ENCODE measurements at regions not wholly inside any gene's neighbourhood (a gene's known extent, or its start where the extent isn't known, plus 50 kb on each side); places are given as distances from the start of the nearest gene placed in this dataset.
"Not testable (repeated sequence)": the region's sequence is repeated elsewhere in the genome, so short reads cannot be mapped to it uniquely, and the experiment has no call there.

DNA sequence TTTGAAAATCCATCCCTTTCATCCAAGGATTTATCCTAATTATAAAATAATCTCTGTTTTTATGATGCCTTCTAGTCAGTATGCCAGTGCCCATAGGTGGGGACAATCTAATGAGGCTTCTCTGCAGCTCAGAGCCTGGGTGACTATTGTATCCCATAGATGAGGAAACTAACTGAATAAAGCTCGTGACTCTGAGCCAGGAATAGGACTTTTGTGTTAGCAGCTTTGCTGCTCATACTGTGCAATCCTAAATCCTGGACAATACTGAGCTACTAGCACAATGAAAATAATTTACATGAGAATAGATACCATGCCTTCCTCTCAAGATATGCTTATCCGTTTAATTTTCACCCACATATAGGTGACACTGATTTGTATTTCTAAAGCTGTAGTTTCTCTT is 443.0 kb downstream of the PLK2 start:
- no peak for DNase-seq (ENCODE audit: low read depth)

DNA sequence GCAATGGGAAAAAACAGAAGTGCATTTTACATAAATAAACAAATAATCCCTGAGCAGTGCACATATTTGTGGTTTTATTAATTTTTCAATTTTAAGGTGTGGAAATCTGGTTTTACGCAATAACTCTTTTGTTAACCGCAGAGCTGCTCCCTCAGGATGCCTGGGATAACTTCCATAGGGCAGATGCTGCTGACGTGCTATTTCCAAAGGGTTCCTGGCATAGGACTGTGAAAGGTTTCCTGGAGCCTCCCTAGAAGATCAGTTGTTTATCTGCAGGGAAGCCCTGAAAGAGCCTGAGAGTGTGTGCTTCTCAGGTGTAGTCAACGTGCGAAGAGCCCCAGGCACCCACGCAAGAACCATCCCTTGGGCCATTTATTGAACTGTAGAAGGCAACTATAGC is 443.5 kb downstream of the PLK2 start:
- DNase-seq (ENCODE audit: low read depth), result peak; percentile 36

DNA sequence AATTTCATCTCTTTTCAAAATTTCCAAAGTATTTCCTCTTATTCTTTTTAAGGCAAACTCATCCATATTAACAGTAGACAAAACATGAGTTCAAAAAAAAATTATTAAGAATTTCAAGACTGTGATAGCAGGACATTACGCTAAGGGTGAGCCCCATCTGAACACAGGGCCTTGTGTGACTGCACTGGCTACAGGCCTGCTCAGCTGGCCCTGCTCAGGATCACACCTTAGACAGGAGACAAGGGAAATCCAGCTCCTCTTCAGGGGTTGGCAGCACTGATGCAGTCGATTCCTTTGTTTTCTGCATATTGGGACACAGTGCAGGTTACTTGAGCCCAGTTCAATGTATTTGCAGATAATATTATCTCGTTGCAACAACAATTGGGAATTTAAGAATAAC is 444.7 kb downstream of the PLK2 start:
- DNase-seq (ENCODE audit: low read depth), result no peak

DNA sequence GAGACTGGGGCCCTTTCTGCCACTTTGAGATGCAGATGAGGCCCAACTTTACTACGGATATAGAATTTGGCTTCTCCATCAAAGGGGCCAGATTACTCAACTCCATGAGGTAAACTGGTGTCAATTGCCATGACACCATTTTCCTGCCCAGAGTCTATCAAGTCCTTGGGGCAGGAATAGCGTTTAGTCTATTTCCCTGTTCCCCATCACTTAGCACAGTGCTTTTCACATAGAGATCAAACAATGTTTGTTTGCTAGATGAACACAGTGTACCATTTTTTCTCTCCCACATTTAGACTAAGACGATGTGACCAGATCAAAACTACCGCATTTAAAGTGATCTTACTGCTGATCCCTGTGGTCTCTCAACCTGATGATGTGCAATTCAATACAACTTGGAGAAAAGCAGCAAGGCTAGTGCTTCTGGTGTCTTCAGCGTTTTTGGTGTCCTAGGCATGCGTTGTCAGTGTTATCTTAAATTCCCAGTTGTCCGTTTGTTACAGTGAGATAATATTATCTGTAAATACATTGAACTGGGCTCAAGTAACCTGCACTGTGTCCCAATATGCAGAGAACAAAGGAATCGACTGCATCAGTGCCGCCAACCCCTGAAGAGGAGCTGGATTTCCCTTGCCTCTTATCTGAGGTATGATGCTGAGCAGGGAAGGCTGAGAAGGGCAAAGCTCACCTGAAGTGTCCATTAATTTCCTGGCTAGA is 446.2 kb downstream of the PLK2 start:
- DNase-seq (ENCODE audit: low read depth), result no peak

DNA sequence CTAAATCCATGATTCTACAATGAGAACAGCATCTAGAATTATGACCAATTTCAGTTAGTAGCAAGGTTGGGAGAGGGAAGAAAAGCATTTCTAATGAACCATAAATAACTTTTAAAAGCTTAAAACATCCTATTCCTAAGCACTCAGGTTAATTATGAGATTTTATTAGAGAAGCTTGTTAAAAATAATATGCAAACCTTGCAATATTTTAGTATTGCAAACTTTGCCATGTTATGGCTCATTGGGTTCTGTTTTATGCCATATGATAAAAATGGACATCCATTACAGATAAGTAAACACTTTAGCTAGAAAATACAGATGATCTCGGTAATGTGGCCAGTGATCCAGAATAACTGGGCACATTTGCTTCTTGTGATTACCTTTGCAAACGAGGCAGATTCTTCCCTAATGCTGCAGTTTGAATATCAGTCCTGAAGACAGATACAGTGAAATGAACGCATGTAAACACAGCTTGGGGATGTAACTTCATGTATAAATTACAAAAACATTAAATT is 447.0 kb downstream of the PLK2 start:
- no peak for DNase-seq (ENCODE audit: low read depth)

DNA sequence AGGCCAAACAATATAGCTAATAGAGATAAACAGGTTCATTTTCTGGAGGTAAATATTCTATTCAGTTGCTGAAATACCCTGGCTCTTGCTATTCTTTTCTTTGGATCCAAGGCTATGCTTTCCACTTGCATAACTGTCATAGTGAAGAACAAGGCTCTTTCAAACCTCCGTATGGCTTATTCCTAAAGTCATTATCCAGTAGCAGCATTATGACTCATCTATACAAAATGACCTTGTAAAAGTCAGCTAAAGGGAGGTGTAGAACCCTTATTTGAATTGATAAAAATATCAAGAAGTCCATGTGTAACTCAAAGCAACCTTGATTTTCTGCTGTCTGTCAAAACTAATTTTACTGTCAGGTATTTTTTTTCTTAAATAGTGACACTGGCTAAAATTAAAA is 447.8 kb downstream of the PLK2 start:
- DNase-seq (ENCODE audit: low read depth), result no peak

DNA sequence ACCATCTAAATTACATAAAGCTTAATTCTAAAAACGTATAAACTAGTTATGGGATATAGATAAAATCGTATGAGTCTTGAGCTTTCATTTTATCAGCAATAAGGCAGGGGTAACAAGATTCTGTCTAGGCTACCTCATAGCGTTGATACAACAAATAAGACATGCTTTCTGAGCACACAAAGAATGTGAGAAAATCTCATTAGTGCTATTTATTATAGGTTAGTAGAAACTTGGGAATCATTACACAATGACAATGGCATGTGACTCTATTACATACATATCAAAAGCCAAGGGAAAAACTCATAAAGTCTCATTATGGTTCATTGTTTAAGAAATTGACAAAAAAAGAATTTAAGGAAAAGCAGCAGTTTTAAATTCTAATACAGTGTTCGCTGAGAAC is 448.6 kb downstream of the PLK2 start:
- no peak for DNase-seq (ENCODE audit: low read depth)

DNA sequence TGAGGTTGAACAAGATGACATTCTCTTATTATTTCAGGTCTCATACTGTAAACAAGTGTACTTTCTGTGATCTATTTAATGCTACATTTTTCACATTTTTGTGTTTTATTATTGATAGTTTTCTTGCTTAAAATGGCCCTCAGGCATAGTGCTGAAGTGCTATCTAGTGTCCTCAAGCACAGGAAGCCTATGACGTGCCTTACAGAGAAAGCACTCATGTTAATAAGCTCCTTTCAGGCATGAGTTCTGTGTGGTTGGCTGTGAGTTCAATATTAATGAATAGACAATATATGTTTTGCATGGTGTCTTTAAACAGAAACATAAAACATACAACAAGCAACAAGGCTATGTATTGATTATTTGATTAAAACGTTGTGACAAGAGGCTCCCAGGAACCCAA is 450.1 kb downstream of the PLK2 start:
- DNase-seq (ENCODE audit: low read depth), result no peak

DNA sequence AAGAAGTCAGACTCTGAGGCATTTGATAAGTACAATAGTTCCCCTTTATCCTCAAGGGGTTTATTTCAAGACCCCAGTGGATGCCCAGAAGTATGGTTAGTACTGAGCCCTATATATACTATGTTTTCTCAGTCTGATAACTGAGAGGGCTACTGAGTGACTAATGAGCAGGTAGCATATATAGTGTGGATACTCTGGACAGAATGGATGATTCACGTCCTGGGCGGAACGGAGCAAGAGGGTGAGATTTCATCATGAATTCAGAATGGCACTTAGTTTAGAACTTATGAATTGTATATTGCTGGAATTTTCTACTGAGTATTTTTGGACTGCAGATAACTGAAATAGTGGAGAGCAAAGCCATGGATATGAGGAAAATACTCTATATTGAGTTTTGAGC is 457.6 kb downstream of the PLK2 start:
- DNase-seq (ENCODE audit: low read depth), result no peak

DNA sequence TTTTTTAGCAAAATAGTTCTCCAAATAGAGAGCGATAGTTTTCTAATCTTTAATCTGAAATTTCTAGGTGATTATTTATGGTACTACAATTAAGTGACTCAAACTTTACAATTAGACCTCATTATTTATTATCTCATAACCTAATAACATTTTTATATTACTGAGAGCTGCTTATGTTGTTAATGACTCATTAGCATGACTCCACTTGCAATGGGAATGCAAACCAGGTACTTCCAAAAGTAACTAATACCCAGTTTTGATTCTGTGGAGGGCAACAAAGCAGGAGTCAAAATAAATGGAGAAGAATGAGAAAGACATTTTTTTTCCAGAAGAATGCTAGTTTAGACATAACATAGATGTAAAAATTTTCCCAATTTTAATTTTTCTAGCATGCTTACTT is 466.0 kb downstream of the PLK2 start:
- no peak for DNase-seq (ENCODE audit: low read depth)

DNA sequence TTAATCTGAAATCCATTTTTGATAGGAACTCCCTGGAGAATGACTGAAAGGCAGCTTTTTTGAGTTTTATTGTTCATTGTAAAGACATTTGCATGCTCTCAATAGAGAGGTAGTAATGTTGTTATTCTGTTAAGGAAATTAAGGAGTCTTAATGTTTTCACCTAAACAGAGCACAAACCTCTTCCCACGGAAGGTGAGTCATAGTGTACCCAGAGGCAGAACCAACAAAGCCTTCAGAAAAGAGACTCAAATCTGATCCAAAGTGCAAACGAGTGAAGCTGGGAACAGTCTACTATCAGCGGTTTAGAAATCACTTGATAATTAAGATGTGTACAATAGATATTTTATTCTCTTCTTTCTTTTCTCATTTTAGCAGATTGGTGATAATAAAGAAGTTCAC is 470.5 kb downstream of the PLK2 start:
- peak; percentile 4 for DNase-seq (ENCODE audit: low read depth)

DNA sequence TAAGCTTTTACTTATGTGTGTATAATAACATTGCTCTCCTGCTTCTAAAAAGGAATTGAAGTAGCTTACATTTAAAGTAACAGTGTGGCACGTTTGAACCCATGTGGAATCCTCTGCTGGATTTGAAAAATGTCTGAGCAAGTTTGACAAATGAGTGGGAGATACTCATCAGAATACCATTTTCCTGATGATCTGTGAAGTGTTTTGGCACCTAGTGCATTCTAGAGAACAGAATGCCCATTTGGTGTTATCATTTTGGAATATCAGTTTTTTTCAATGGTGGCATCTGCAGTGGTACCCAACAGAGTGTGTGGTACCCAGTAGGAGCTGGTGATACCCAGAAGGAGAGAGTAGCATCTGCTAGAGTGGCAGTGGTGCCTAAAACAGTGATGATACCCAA is 471.1 kb downstream of the PLK2 start:
- no peak for DNase-seq (ENCODE audit: low read depth)

DNA sequence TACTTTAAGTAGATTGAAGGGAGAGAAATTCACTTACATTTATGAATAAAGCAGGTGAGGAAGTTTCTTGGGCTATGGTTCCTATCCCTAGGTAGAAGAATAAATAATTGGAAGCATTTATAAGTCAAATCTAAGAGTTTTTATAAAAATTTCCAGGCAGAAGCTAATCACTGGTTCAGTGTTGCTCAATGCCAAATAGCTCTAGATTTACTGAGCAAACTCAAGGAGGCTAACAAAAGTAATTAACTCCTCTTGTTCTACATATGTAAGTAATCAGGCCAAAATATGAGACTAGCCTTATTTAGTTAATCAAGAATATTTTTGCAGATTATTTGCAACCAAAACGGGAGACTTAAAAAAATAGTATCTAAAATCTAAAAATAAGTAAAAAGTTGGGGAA is 472.3 kb downstream of the PLK2 start:
- no peak for DNase-seq (ENCODE audit: low read depth)

DNA sequence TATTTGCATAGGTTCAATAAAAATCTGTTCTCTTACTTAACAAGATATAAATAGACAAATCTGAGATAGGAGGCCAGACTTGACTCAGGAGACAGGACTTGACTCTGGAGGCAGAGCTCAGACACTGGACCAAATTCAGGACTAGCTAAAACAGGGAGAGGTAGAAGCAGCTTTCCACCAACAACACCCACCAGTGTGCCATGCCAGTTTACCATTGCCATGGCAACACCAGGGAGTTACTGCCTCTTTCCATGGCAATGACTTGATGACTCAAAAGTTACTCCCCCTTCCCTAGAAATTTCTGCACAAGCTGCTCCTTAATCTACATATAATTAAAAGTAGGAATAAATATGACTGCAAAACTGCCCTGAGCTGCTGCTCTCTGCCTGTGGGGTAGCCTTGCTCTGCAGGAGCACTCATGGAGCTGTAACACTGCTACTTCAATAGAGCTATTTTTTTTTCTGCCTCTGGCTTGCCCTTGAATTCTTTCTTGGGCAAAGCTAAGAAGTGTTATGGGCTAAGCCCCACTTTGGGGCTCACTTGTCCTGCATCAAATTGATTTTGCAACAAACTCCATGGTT is 473.0 kb downstream of the PLK2 start:
- peak; percentile 68 for DNase-seq (ENCODE audit: low read depth)

DNA sequence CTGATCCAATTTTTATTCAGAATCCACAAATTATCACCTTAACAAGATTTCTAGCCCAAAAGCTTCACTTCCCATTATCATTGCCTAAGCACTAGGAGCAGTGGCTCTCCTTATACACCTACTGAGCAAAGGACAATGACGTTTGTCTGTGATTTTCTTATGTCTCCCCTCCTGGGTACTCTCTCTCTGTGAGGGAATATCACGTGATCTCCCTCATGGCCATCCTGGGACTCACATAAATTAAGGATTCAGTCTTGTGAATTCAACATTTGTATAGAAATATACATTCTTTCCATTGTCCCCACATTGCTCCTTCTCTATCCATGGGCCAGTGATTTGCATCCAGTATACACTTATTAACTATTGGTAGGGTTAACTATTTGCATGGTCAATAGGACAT is 476.5 kb downstream of the PLK2 start:
- DNase-seq (ENCODE audit: low read depth), result no peak

DNA sequence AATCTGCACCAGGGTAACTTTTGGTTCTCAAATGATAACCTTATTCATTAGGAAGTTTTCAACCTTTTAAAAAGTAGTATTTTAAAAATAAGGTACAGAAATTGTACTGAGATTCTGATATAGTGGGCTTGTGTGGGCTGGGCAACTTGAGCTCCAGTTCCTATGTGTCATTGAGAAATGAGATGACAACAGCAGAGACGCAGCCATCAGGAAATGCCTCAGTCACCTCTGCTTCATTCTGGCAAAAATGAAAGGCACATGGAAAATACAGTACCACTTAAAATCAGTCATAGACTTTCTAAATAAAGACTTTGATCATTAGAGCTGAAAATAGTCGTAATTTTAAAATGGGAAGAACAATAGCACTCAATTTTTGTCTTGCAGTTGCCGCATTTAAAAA is 480.2 kb downstream of the PLK2 start:
- no peak for DNase-seq (ENCODE audit: low read depth)

DNA sequence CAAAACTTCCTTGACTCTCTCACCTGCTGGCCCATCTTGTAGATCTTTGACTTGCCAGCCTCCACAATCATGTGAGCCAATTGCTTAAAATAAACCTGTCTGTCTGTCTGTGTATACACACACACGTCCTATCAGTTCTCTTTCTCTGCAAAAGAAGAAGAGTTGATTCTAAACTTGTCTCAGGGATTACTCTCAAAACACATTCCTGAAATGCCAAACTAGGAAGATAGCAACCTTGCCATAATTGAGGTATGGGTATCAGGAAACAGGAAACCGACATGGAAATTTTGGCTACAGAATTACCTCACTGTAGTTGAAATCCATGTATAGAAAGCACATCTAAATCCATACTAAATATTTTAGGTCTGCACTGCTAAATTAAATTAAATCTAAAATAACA is 483.4 kb downstream of the PLK2 start:
- no peak for DNase-seq (ENCODE audit: low read depth)

DNA sequence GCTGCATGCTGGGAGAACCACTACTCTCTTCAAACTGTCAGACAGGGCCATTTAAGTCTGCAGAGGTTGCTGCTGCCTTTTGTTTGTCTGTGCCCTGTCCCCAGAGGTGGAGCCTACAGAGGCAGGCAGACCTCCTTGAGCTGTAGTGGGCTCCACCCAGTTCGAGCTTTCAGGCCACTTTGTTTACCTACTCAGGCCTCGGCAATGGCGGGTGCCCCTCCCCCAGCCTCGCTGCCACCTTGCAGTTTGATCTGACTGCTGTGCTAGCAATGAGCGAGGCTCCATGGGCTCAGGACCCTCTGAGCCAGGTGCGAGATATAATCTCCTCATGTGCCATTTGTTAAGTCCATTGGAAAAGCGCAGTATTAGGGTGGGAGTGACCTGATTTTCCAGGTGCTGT is 487.8 kb downstream of the PLK2 start:
- DNase-seq (ENCODE audit: low read depth), result not testable (repeated sequence)

DNA sequence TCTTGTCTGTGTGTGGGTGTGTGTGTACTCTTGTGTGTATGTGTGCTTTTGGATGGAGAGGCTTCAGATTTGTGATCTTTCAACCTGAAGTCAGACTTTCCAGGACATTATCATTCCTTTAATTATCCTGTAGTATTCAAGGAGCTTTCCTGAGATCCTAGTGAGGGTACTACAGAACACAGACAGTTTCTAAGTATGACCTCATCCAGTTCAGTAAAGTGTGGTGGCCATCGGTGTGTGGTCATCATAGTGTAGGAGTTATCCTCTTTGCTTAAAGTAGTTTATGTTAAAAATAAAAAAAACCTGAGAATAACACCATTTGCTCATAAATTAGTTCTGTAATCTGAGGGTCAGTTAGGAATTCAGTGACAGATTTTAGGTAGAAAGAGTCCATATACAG is 478.0 kb upstream of the ACTBL2 start:
- DNase-seq (ENCODE audit: low read depth), result no peak

DNA sequence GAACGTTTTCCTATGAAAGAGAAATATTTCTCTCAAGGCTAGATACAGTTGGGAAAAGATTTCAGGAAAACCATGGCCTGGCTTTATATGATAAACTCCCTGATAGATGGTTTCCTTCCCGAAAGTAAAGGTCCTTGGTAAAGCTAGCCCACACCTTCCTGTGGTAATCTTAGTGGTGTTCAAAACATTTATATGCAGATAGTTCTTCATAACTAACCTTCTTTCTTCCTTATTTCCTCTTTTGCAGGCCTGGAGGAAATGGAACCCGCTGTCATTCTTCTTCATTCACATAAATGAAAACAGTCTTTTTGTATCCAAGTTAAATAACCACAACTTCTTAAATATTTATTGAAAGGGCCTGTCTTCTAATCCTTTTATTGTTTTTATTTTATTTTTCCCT is 474.0 kb upstream of the ACTBL2 start:
- no peak for DNase-seq (ENCODE audit: low read depth)

DNA sequence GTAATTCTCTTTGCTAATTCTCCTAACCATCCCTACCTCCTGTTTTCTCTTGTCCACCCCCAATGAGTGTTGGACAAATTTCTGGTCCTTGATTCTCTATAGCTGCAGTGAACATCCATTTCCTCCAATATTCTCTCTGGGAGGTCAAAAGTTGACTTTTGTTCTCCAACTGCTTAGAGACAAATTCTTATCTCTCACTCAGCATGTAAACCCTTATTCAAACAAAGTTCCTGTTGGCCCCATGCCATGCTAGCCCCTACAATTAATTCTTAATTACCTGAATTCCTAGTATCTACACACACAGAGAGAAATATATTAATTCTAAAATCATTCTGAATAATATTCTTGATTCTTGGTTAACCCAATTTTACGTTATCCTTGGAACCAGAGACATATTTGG is 472.9 kb upstream of the ACTBL2 start:
- no peak for DNase-seq (ENCODE audit: low read depth)

DNA sequence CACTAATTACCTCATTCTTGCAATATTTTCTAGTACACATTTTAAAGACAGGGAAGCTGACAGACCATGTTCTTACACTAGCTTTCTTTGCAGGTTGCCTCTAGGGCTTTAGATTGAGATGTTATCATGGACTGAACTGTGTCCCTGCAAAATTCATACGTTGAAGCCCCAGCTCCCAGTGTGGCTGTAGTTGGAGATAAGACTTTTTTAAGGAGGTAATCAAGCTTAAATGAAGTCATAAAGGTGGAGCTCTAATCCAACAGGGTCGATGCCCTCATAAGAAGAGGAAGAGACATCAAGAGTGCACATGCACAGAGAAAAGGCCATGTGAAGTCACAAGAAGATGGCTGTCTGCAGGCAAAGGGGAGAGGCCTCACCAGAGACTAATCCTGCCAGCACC is 471.2 kb upstream of the ACTBL2 start:
- DNase-seq (ENCODE audit: low read depth), result no peak

DNA sequence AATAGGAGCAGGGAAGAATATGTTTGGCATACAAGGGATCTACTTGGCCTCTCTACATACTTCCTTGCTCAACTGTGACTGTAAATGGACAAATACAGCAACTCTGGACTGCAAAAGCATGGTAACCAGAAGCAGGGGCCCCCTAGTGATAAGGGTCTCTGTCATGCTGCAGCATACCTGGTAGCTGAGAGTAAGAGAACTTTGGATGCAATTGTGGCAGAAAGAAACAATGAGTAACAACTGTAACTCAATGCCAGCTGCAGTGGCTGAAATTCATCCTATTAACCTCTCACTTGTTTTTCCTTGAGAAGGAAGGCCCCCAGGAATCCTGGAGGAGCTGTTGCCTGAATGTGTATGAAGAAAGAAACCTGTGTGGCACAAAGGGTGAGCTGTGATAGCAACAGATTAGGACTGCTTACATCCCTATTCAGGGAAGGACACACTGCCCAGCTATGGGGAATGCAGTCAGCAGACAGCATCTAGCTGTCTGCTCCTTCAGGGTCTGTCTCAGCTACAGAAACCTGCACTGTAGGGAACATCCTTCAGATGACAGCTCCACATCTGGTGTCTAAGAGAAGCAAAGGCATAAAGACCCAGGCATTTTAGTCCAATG is 468.1 kb upstream of the ACTBL2 start:
- DNase-seq (ENCODE audit: low read depth), result no peak

DNA sequence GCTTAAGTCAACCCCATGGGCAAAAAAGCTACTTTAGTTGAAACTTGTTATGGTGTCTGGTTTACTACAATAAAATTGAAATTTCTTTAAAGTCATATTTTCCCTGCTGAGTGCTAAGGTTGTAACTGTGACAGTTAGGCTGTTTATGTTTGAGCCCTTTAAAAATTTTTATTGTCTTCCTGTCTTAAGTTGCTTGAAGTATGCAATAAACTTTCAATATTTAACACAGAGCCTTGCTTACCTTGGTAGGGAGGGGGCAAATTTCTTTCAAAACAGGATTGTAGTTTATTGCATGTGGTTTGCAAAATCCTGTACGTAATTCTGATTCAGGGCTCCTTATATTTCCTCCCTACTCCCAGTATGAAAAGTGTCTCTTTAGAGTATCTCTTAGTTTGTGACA is 465.5 kb upstream of the ACTBL2 start:
- no peak for DNase-seq (ENCODE audit: low read depth)

All from stromal cell of bone marrow (primary cell).